A673 (cell line): ENCODE measurements at regions not wholly inside any gene's neighbourhood (a gene's known extent, or its start where the extent isn't known, plus 50 kb on each side); places are given as distances from the start of the nearest gene placed in this dataset.

Source experiments
- BruUV-seq: library from RNA; stranded (reverse); fragments of 400-500 nt; replicated peaks from 2 replicates; lab custom pipeline; 2021; lab: Mats Ljungman, UMichigan
- CTCF ChIA-PET: fragments of 300-600 bp; sonication (Branson Sonifier 250); formaldehyde crosslinking; loops from one replicate; lab custom pipeline; 2022; ENCODE audit warnings: antibody characterized with exemption; lab: Charles Lee
- POLR2A ChIA-PET: fragments of 300-600 bp; sonication (Branson Sonifier 250); formaldehyde crosslinking; loops from one replicate; lab custom pipeline; 2022; ENCODE audit warnings: antibody characterized with exemption; ENCODE audit not compliant: low non-redundant PET; lab: Charles Lee
- DNase-seq: peaks from one replicate; pipeline ENCODE4 v3.0.0-alpha.2; 2015; ENCODE audit warnings: low spot score
- H3K27ac ChIP-seq: fragments of 200-600 bp; sonication (generic); 2 replicates; pipeline ENCODE4 v1.5.1; 2016; ENCODE audit warnings: mixed run types, low read depth, mild to moderate bottlenecking, mixed read lengths, antibody characterized with exemption, low read length; ENCODE audit not compliant: poor library complexity, severe bottlenecking
- H3K27me3 ChIP-seq: fragments of 200-600 bp; sonication (generic); replicated peaks from 2 replicates; pipeline ENCODE4 v1.6.1; 2017; ENCODE audit warnings: mixed run types, low read depth, mild to moderate bottlenecking, mixed read lengths, antibody characterized with exemption, low read length; ENCODE audit not compliant: insufficient read depth, poor library complexity
- H3K36me3 ChIP-seq: fragments of 200-600 bp; sonication (generic); 2 replicates; pipeline ENCODE4 v1.6.1; 2016; ENCODE audit warnings: mixed run types, mild to moderate bottlenecking, mixed read lengths, antibody characterized with exemption, low read length; ENCODE audit not compliant: insufficient read depth, poor library complexity, severe bottlenecking
- H3K4me1 ChIP-seq: fragments of 200-600 bp; sonication (generic); 2 replicates; pipeline ENCODE4 v1.6.1; 2017; ENCODE audit warnings: mixed run types, mild to moderate bottlenecking, mixed read lengths, antibody characterized with exemption, low read length; ENCODE audit not compliant: insufficient read depth, poor library complexity, severe bottlenecking
- H3K4me3 ChIP-seq: fragments of 200-600 bp; sonication (generic); 2 replicates; pipeline ENCODE4 v1.5.1; 2016; ENCODE audit warnings: low read depth, mixed run types, mild to moderate bottlenecking, mixed read lengths, low read length; ENCODE audit not compliant: poor library complexity, severe bottlenecking
- H3K9me3 ChIP-seq: fragments of 200-600 bp; sonication (generic); 2 replicates; pipeline ENCODE4 v1.6.1; 2016; ENCODE audit warnings: mixed run types, low read depth, mild to moderate bottlenecking, mixed read lengths, antibody characterized with exemption, low read length; ENCODE audit not compliant: poor library complexity, severe bottlenecking
- CTCF ChIP-seq: fragments of 300-800, 200-600 bp; sonication (generic); conservative IDR thresholded peaks from 2 replicates; pipeline ENCODE4 v1.5.1; 2017; ENCODE audit warnings: low read depth, mild to moderate bottlenecking, antibody characterized with exemption, low read length, moderate library complexity, mixed read lengths
- EZH2 ChIP-seq: fragments of 200-600 bp; sonication (generic); IDR thresholded peaks from 2 replicates; pipeline ENCODE4 v1.6.1; 2017; ENCODE audit warnings: borderline replicate concordance, low read depth, mild to moderate bottlenecking, mixed read lengths, antibody characterized with exemption, low read length; ENCODE audit not compliant: poor library complexity, severe bottlenecking
- intact Hi-C: fragments of 100-400 bp; cut with micrococcal nuclease; formaldehyde crosslinking; loops from one replicate; pipeline ENCODE4 v1.10.0; 2022; ENCODE audit not compliant: unreplicated experiment

GRCh38 chr14:54191846-54192245 is 205.0 kb upstream of the CDKN3 start:
- Histone ChIP-seq H3K9me3 (no peaks in the 10 kb centered on the region), H3K27ac (no peak overlapping the region), H3K4me3 (no peak overlapping the region), H3K4me1 (peaks cover 3% of the 10 kb centered on the region), H3K36me3 (no peaks in the 10 kb centered on the region), H3K27me3 (no peaks in the 10 kb centered on the region)
- intact Hi-C loops: no loop called here
- CTCF ChIA-PET: no interaction called here
- TF ChIP-seq CTCF: no peak
- no peak for TF ChIP-seq EZH2
- POLR2A ChIA-PET: no interaction called here
- DNase-seq: no peak
- BruUV-seq: no TSS peak

GRCh38 chr14:54192610-54193009 is 204.2 kb upstream of the CDKN3 start:
- ChIA-PET CTCF (no interaction called here), POLR2A (no interaction called here)
- no peaks in the 10 kb centered on the region for H3K36me3 ChIP-seq
- no TSS peak for BruUV-seq
- no peaks in the 10 kb centered on the region for H3K27me3 ChIP-seq
- H3K4me3 ChIP-seq: no peak overlapping the region
- no peak overlapping the region for H3K27ac ChIP-seq
- no peaks in the 10 kb centered on the region for H3K9me3 ChIP-seq
- no peak for TF ChIP-seq CTCF
- TF ChIP-seq EZH2: no peak
- peaks cover 3% of the 10 kb centered on the region for H3K4me1 ChIP-seq
- intact Hi-C loops: no loop called here
- no peak for DNase-seq

- Histone ChIP-seq H3K9me3 (no peaks in the 10 kb centered on the region), H3K27me3 (no peaks in the 10 kb centered on the region), H3K27ac (no peak overlapping the region), H3K4me3 (no peak overlapping the region), H3K4me1 (peaks cover 3% of the 10 kb centered on the region), H3K36me3 (no peaks in the 10 kb centered on the region)
- POLR2A ChIA-PET: no interaction called here
- intact Hi-C loops: no loop called here
- TF ChIP-seq CTCF: no peak
- no peak for TF ChIP-seq EZH2
- no TSS peak for BruUV-seq
- DNase-seq: no peak
- CTCF ChIA-PET: no interaction called here
These were observed 202.9 kb upstream of the CDKN3 start for GRCh38 chr14:54193871-54194270.
